Cardiac muscle cell (in vitro differentiated cells and primary cell): ENCODE measurements at regions not wholly inside any gene's neighbourhood (a gene's known extent, or its start where the extent isn't known, plus 50 kb on each side); places are given as distances from the start of the nearest gene placed in this dataset.

Experiments used
- DNase-seq, 2 donors: peaks; one replicate each; pipeline versions ENCODE4 v3.0.0 to v3.0.0-alpha.2; 2010 to 2017; ENCODE audit warnings: low read depth in 1 of 2, low spot score in 1 of 2
- H3K27ac ChIP-seq: fragments of 200-600 bp; sonication (generic); 2 replicates; pipeline ENCODE4 v1.5.1; 2016
- H3K27me3 ChIP-seq: fragments of 200-600 bp; sonication (generic); 2 replicates; pipeline ENCODE4 v1.6.0; 2016; ENCODE audit warnings: control low read depth
- H3K36me3 ChIP-seq: fragments of 200-600 bp; sonication (generic); 2 replicates; pipeline ENCODE4 v1.5.1; 2016; ENCODE audit warnings: control low read depth
- H3K4me1 ChIP-seq: fragments of 200-600 bp; sonication (generic); 2 replicates; pipeline ENCODE4 v1.8.1; 2017; ENCODE audit warnings: low read depth, mild to moderate bottlenecking, mixed run types
- H3K4me3 ChIP-seq: fragments of 200-600 bp; sonication (generic); 2 replicates; pipeline ENCODE4 v1.5.1; 2016; ENCODE audit warnings: mild to moderate bottlenecking
- H3K9me3 ChIP-seq: fragments of 200-600 bp; sonication (generic); 2 replicates; pipeline ENCODE4 v1.5.1; 2017; ENCODE audit warnings: low read depth, mild to moderate bottlenecking, control low read depth
- CTCF ChIP-seq: IDR thresholded peaks from 2 replicates; pipeline ENCODE4 v1.5.1; 2012; ENCODE audit warnings: low read depth, mild to moderate bottlenecking, low read length

- no peaks in the 10 kb centered on the region for H3K9me3 ChIP-seq
- no peaks in the 10 kb centered on the region for H3K36me3 ChIP-seq
- no peak overlapping the region for H3K4me3 ChIP-seq
- H3K27ac ChIP-seq = no peak overlapping the region
- no peak for TF ChIP-seq CTCF
- DNase-seq = no peak
- peaks cover 72% of the 10 kb centered on the region for H3K27me3 ChIP-seq
- peaks cover 10% of the 10 kb centered on the region for H3K4me1 ChIP-seq
Observed at GRCh38 chr5:135133181-135133580, 99.2 kb upstream of the PITX1 start.

GRCh38 chr5:135131801-135132680 lies 98.0 kb upstream of the PITX1 start:
- Histone ChIP-seq H3K4me1 (peaks cover 10% of the 10 kb centered on the region), H3K27me3 (peaks cover 70% of the 10 kb centered on the region), H3K4me3 (no peak overlapping the region), H3K36me3 (no peaks in the 10 kb centered on the region), H3K9me3 (no peaks in the 10 kb centered on the region), H3K27ac (no peak overlapping the region)
- no peak for DNase-seq
- no peak for TF ChIP-seq CTCF

- Histone ChIP-seq H3K4me1 (peaks cover 10% of the 10 kb centered on the region), H3K27ac (no peak overlapping the region), H3K9me3 (no peaks in the 10 kb centered on the region), H3K27me3 (peaks cover 70% of the 10 kb centered on the region), H3K4me3 (no peak overlapping the region), H3K36me3 (no peaks in the 10 kb centered on the region)
- no peak for TF ChIP-seq CTCF
- no peak for DNase-seq
Observed at GRCh38 chr5:135130261-135131215, 96.5 kb upstream of the PITX1 start.

GRCh38 chr5:135129307-135129706 lies 95.3 kb upstream of the PITX1 start:
- Histone ChIP-seq H3K27me3 (peaks cover 77% of the 10 kb centered on the region), H3K4me3 (no peak overlapping the region)

More at GRCh38 chr5:135129307-135129706, 95.3 kb upstream of the PITX1 start:
- Histone ChIP-seq H3K4me1 (peaks cover 6% of the 10 kb centered on the region), H3K9me3 (no peaks in the 10 kb centered on the region), H3K27ac (no peak overlapping the region), H3K36me3 (no peaks in the 10 kb centered on the region)
- TF ChIP-seq CTCF = no peak
- no peak for DNase-seq
